ENCODE measurements at regions not wholly inside any gene's neighbourhood (a gene's known extent, or its start where the extent isn't known, plus 50 kb on each side); places are given as distances from the start of the nearest gene placed in this dataset.

- Histone ChIP-seq H3K27ac (no peak overlapping the region), H3K36me3 (no peaks in the 10 kb centered on the region), H3K4me3 (no peak overlapping the region), H3K9me3 (no peaks in the 10 kb centered on the region), H3K27me3 (no peaks in the 10 kb centered on the region), H3K4me1 (no peaks in the 10 kb centered on the region)
- 71 to 94% methylated on average over 3 to 5 of the region's 5 CpGs for WGBS, 2 donors (ENCODE audit: low coverage in 1 of 2)
- TF ChIP-seq EP300 (IDR thresholded peaks at IDR 0.05; ENCODE audit: low read depth) (no peak), POLR2AphosphoS5 (IDR thresholded peaks at IDR 0.05) (no peak), POLR2A (IDR thresholded peaks at IDR 0.05) (no peak)
- TF ChIP-seq, protein P1, sequence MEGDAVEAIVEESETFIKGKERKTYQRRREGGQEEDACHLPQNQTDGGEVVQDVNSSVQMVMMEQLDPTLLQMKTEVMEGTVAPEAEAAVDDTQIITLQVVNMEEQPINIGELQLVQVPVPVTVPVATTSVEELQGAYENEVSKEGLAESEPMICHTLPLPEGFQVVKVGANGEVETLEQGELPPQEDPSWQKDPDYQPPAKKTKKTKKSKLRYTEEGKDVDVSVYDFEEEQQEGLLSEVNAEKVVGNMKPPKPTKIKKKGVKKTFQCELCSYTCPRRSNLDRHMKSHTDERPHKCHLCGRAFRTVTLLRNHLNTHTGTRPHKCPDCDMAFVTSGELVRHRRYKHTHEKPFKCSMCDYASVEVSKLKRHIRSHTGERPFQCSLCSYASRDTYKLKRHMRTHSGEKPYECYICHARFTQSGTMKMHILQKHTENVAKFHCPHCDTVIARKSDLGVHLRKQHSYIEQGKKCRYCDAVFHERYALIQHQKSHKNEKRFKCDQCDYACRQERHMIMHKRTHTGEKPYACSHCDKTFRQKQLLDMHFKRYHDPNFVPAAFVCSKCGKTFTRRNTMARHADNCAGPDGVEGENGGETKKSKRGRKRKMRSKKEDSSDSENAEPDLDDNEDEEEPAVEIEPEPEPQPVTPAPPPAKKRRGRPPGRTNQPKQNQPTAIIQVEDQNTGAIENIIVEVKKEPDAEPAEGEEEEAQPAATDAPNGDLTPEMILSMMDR (IDR thresholded peaks at IDR 0.05), result no peak
- DNase-seq, result no peak
- intact Hi-C loops (cut with DNase I; ENCODE audit: low total_unique reads) (no loop called here), in situ Hi-C loops (cut with MboI; ENCODE audit: low pct_ligation_motif_present in 1 of 4, low pct_unique_long_range_greater_than_20kb in 1 of 4, low sequenced_read_pairs in 3 of 4) (no loop called here)
These were observed 174.0 kb upstream of the TLL1 start for GRCh38 chr4:165699055-165699454.

- Histone ChIP-seq H3K36me3 (no peaks in the 10 kb centered on the region), H3K4me1 (no peaks in the 10 kb centered on the region), H3K27me3 (no peaks in the 10 kb centered on the region), H3K9me3 (no peaks in the 10 kb centered on the region), H3K27ac (no peak overlapping the region), H3K4me3 (no peak overlapping the region)
- TF ChIP-seq POLR2AphosphoS5 (IDR thresholded peaks at IDR 0.05), result no peak
- no peak for TF ChIP-seq POLR2A (IDR thresholded peaks at IDR 0.05)
- TF ChIP-seq, protein P1 (IDR thresholded peaks at IDR 0.05), result no peak
- no peak for TF ChIP-seq EP300 (IDR thresholded peaks at IDR 0.05; ENCODE audit: low read depth)
- in situ Hi-C loops (cut with MboI; ENCODE audit: low pct_ligation_motif_present in 1 of 4, low pct_unique_long_range_greater_than_20kb in 1 of 4, low sequenced_read_pairs in 3 of 4) (no loop called here), intact Hi-C loops (cut with DNase I; ENCODE audit: low total_unique reads) (no loop called here)
- no peak for DNase-seq
These were observed 172.2 kb upstream of the TLL1 start for GRCh38 chr4:165700855-165701254.

DNA sequence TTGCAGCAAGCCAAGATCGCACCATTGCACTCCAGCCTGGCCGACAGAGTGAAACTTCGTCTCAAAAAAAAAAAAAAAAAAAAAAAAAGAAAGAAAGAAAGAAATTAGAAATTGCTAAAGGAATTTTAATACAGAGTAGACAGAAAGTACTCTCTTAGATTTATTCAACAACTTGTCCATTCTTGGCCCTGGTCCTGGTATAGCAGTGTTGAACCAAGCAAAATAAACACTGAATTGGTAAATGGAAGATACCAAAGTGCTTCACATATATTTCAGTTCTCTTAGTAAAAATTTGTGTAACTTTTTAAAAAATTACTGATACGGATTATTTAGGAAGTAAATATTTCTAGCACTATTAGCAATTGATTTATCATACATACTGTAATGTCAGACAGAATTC, 165.9 kb upstream of the TLL1 start:
- Histone ChIP-seq H3K4me1 (no peaks in the 10 kb centered on the region), H3K9me3 (no peaks in the 10 kb centered on the region), H3K36me3 (no peaks in the 10 kb centered on the region), H3K27ac (no peak overlapping the region), H3K27me3 (no peaks in the 10 kb centered on the region), H3K4me3 (no peak overlapping the region)
- in situ Hi-C loops (cut with MboI; ENCODE audit: low pct_ligation_motif_present in 1 of 4, low pct_unique_long_range_greater_than_20kb in 1 of 4, low sequenced_read_pairs in 3 of 4), result no loop called here
- DNase-seq, result no peak
- 91% methylated on average over 4 of the region's 4 CpGs for WGBS, 2 donors (ENCODE audit: low coverage in 1 of 2)
- TF ChIP-seq EP300 (IDR thresholded peaks at IDR 0.05; ENCODE audit: low read depth) (no peak), POLR2AphosphoS5 (IDR thresholded peaks at IDR 0.05) (no peak), POLR2A (IDR thresholded peaks at IDR 0.05) (no peak)
- TF ChIP-seq, protein P1 (IDR thresholded peaks at IDR 0.05), result no peak
- intact Hi-C loops (cut with DNase I; ENCODE audit: low total_unique reads), result no loop called here

DNA sequence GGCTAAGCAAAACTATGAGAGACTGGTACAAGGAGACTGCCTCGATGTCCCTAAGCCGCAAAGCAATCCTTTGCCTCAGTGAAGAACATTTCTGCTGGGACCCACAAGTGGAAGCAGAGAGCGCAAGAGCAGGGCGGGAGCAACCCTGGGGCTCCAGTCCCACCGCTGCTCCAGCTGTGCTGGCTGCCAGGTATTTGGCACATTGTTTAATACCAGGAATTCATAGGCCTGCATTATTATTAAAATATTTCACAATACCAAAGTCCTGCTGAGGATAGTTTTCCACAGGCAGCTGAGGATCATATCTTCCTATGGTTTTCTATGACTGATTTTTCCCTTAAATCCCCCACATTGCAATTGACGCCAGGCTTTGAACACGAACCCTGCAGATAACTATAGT, 163.5 kb upstream of the TLL1 start:
- H3K36me3 ChIP-seq, result no peaks in the 10 kb centered on the region
- no peaks in the 10 kb centered on the region for H3K9me3 ChIP-seq
- no peaks in the 10 kb centered on the region for H3K4me1 ChIP-seq
- WGBS, 2 donors (ENCODE audit: low coverage in 1 of 2), result 85 to 92% methylated on average over 2 to 7 of the region's 7 CpGs
- intact Hi-C loops (cut with DNase I; ENCODE audit: low total_unique reads) (no loop called here), in situ Hi-C loops (cut with MboI; ENCODE audit: low pct_ligation_motif_present in 1 of 4, low pct_unique_long_range_greater_than_20kb in 1 of 4, low sequenced_read_pairs in 3 of 4) (no loop called here)
- H3K4me3 ChIP-seq, result no peak overlapping the region
- no peak overlapping the region for H3K27ac ChIP-seq
- no peak for DNase-seq
- H3K27me3 ChIP-seq, result no peaks in the 10 kb centered on the region
- TF ChIP-seq POLR2AphosphoS5 (IDR thresholded peaks at IDR 0.05) (no peak), EP300 (IDR thresholded peaks at IDR 0.05; ENCODE audit: low read depth) (no peak), POLR2A (IDR thresholded peaks at IDR 0.05) (no peak)
- TF ChIP-seq, protein P1 (IDR thresholded peaks at IDR 0.05), result no peak

Measured in transverse colon (tissue), 4 donors.